Spleen (tissue), 11 donors: ENCODE measurements at regions not wholly inside any gene's neighbourhood (a gene's known extent, or its start where the extent isn't known, plus 50 kb on each side); places are given as distances from the start of the nearest gene placed in this dataset.
A peak's percentile ranks its signal among the peaks of the same experiment; 100 is the strongest.

Experiments used
- DNase-seq: peaks from one replicate; pipeline ENCODE4 v3.0.0-alpha.2; 2020
- H3K27ac ChIP-seq, 8 donors: fragments of 200-600 bp; sonication (generic) in 7 of 8; 1 replicate in 4 of 8; 2 replicates in 4 of 8; pipeline versions ENCODE4 v1.5.0 to v1.8.0; 2016 to 2021; ENCODE audit warnings: inconsistent platforms in 4 of 8, mild to moderate bottlenecking in 4 of 8, moderate library complexity in 1 of 8
- H3K27me3 ChIP-seq, 7 donors: fragments of 200-600 bp; sonication (generic) in 6 of 7; replicated peaks in 1 of 7; 1 replicate in 4 of 7; 2 replicates in 3 of 7; pipeline versions ENCODE4 v1.5.0 to v1.8.0; 2016 to 2021; ENCODE audit warnings: inconsistent platforms in 3 of 7, mild to moderate bottlenecking in 1 of 7
- H3K36me3 ChIP-seq, 6 donors: fragments of 200-600 bp; sonication (generic) in 5 of 6; 1 replicate in 4 of 6; 2 replicates in 2 of 6; pipeline versions ENCODE4 v1.5.0 to v1.8.0; 2016 to 2021; ENCODE audit warnings: inconsistent platforms in 2 of 6
- H3K4me1 ChIP-seq, 6 donors: fragments of 200-600 bp; sonication (generic) in 5 of 6; 1 replicate in 3 of 6; 2 replicates in 3 of 6; pipeline versions ENCODE4 v1.5.0 to v1.8.0; 2016 to 2021; ENCODE audit warnings: inconsistent platforms in 3 of 6
- H3K4me3 ChIP-seq, 8 donors: fragments of 200-600 bp; sonication (generic) in 7 of 8; 1 replicate in 4 of 8; 2 replicates in 4 of 8; pipeline versions ENCODE4 v1.5.0 to v1.8.0; 2016 to 2021; ENCODE audit warnings: inconsistent platforms in 4 of 8, mild to moderate bottlenecking in 4 of 8, moderate library complexity in 2 of 8
- H3K9me3 ChIP-seq, 8 donors: fragments of 200-600 bp; sonication (generic) in 7 of 8; 1 replicate in 4 of 8; 2 replicates in 4 of 8; pipeline versions ENCODE4 v1.5.0 to v1.8.0; 2016 to 2021; ENCODE audit warnings: inconsistent platforms in 4 of 8
- CTCF ChIP-seq, 11 experiments: fragments of 200-600 bp in 7 of 11; fragments of 450-650 bp in 4 of 11; sonication (generic) in 4 of 11; IDR thresholded peaks in 8 of 11; conservative IDR thresholded peaks in 3 of 11; 1 replicate in 7 of 11; 2 replicates in 4 of 11; pipeline versions ENCODE4 v1.4.0 to v1.8.0; 2016 to 2021; ENCODE audit warnings: antibody characterized with exemption in 11 of 11, inconsistent platforms in 4 of 11, mild to moderate bottlenecking in 1 of 11
- POLR2A ChIP-seq, 3 donors: fragments of 450-650 bp; IDR thresholded peaks; one replicate each; pipeline ENCODE4 v1.5.1; 2017; ENCODE audit warnings: antibody characterized with exemption in 3 of 3, mild to moderate bottlenecking in 1 of 3
- POLR2AphosphoS5 ChIP-seq, 3 donors: sonication (generic); formaldehyde crosslinking; IDR thresholded peaks; one replicate each; pipeline ENCODE4 v1.5.1; 2017; ENCODE audit warnings: antibody characterized with exemption in 3 of 3
- WGBS, 5 donors: extraction: QIAGEN DNeasy Blood & Tissue Kit in 3 of 5; methylation state at CpG; one replicate each; pipeline versions ENCODE4 v1.1.5 to v1.1.7; 2013 to 2018; 5-methylcytosine and 5-hydroxymethylcytosine counted together
- intact Hi-C: fragments of 100-400 bp; cut with DNase I; formaldehyde crosslinking; loops from one replicate; pipeline ENCODE4 v1.15.0; 2023; ENCODE audit warnings: low total_unique reads
- donor health status: healthy with polysubstance abuse.
- donor health status: DM: no; HTN: no; CAD: no; lungs with moderate emphysema.
- donor health status: DM: no; HTN: no; CAD: no.
- donor health status: Bipolar disorder and iron deficiency.
- donor health status: healthy.
- donor health status: DM: no; HTN: no; CAD: no.
- donor health status: DM: yes; HTN: yes; CAD: no.

- peaks cover 0 to 74% (median 35%) of the 10 kb centered on the region in 8 donors for H3K9me3 ChIP-seq
- H3K27me3 ChIP-seq: no peaks in the 10 kb centered on the region
- no peaks in the 10 kb centered on the region for H3K4me1 ChIP-seq
- no peak for DNase-seq
- intact Hi-C loops: no loop called here
- TF ChIP-seq POLR2A (IDR thresholded peaks at IDR 0.05) (no peak), CTCF (IDR thresholded peaks at IDR 0.05 in 8 of 11, conservative IDR thresholded peaks at IDR 0.05 in 3 of 11) (no peak), POLR2AphosphoS5 (IDR thresholded peaks at IDR 0.05) (no peak)
- no peak overlapping the region for H3K27ac ChIP-seq
- no peaks in the 10 kb centered on the region for H3K36me3 ChIP-seq
- 68 to 86% (median 73%) methylated on average over 3 of the region's 3 CpGs for WGBS, 5 donors
- H3K4me3 ChIP-seq: no peak overlapping the region
These were observed 397.5 kb downstream of the HTR1A start for GRCh38 chr5:63564789-63565188.

- intact Hi-C loops: no loop called here
- Histone ChIP-seq H3K27me3 (no peaks in the 10 kb centered on the region), H3K36me3 (no peaks in the 10 kb centered on the region), H3K27ac (no peak overlapping the region), H3K4me1 (no peaks in the 10 kb centered on the region), H3K4me3 (no peak overlapping the region), H3K9me3 (peaks cover 0 to 71% (median 31%) of the 10 kb centered on the region in 8 donors)
- peak; percentile 41 for DNase-seq
- WGBS, 5 donors: 86 to 92% (median 89%) methylated on average over 18 to 20 of the region's 20 CpGs
- TF ChIP-seq CTCF (IDR thresholded peaks at IDR 0.05 in 8 of 11, conservative IDR thresholded peaks at IDR 0.05 in 3 of 11): no peak
- no peak for TF ChIP-seq POLR2A (IDR thresholded peaks at IDR 0.05)
- TF ChIP-seq POLR2AphosphoS5 (IDR thresholded peaks at IDR 0.05): no peak
These were observed 399.0 kb downstream of the HTR1A start for GRCh38 chr5:63563008-63563917.

GRCh38 chr5:63555874-63556273, 406.4 kb downstream of the HTR1A start:
- intact Hi-C loops: no loop called here
- WGBS, 5 donors: 74 to 87% (median 82%) methylated on average over 4 of the region's 4 CpGs
- TF ChIP-seq CTCF (IDR thresholded peaks at IDR 0.05 in 8 of 11, conservative IDR thresholded peaks at IDR 0.05 in 3 of 11): no peak
- no peak for TF ChIP-seq POLR2A (IDR thresholded peaks at IDR 0.05)
- TF ChIP-seq POLR2AphosphoS5 (IDR thresholded peaks at IDR 0.05): no peak

GRCh38 chr5:63554191-63554590, 408.1 kb downstream of the HTR1A start:
- intact Hi-C loops: no loop called here

More at GRCh38 chr5:63555874-63556273, 406.4 kb downstream of the HTR1A start:
- Histone ChIP-seq H3K9me3 (peaks cover 0 to 13% (median 0%) of the 10 kb centered on the region in 8 donors), H3K4me1 (no peaks in the 10 kb centered on the region), H3K4me3 (no peak overlapping the region), H3K27me3 (no peaks in the 10 kb centered on the region), H3K27ac (no peak overlapping the region), H3K36me3 (no peaks in the 10 kb centered on the region)
- no peak for DNase-seq

More at GRCh38 chr5:63554191-63554590, 408.1 kb downstream of the HTR1A start:
- no peak for DNase-seq
- H3K27ac ChIP-seq: no peak overlapping the region
- H3K36me3 ChIP-seq: no peaks in the 10 kb centered on the region
- 51 to 74% (median 61%) methylated on average over 3 of the region's 3 CpGs for WGBS, 5 donors
- H3K9me3 ChIP-seq: no peaks in the 10 kb centered on the region
- no peaks in the 10 kb centered on the region for H3K27me3 ChIP-seq
- no peak overlapping the region for H3K4me3 ChIP-seq
- no peaks in the 10 kb centered on the region for H3K4me1 ChIP-seq
- TF ChIP-seq POLR2A (IDR thresholded peaks at IDR 0.05): no peak
- TF ChIP-seq POLR2AphosphoS5 (IDR thresholded peaks at IDR 0.05): no peak
- TF ChIP-seq CTCF (IDR thresholded peaks at IDR 0.05 in 8 of 11, conservative IDR thresholded peaks at IDR 0.05 in 3 of 11): no peak
